Stimulated activated naive CD4-positive, alpha-beta T cell (primary cell): ENCODE measurements at regions not wholly inside any gene's neighbourhood (a gene's known extent, or its start where the extent isn't known, plus 50 kb on each side); places are given as distances from the start of the nearest gene placed in this dataset.

Source experiments
- DNase-seq, 6 experiments: peaks; one replicate each; lab custom pipeline; 2025; lab: John Stamatoyannopoulos, UW

DNA sequence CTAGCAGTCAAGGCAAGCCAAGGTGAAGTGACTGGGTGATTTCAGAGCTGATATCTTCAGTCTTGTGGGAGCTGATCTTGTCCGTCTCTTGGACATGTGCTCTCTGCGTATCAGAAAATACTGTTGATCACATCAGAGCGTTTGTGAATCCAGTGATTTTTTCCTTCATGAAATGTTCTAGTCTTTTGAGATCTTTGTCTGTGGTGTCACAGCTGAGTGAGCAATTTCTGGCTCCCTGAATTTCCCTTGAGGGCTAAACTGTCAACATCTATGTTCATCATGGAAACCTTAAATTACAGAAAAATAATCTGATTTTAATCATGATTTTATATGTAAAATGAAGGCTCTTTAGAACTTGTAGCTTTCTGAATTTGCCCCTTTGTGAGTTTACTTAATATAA lies 432.0 kb downstream of the CCDC85A start:
- no peak for DNase-seq

DNA sequence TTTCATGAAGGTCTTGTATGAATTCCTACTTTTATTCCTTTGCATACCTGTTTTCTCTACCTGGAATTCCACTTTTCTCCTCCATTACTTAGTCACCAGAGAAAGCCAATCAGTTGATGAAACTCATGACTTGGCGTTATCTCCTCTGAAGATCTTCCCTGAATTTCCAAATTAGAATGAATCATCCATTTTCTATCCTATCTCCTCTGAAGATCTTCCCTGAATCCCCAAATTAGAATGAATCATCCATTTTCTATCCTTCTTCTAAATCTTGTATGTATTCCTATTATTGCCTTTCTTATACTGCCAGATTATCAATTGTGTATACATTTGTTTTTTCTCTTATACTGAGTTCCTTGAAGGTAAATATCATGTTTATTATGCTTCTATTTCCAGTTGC lies 440.4 kb downstream of the CCDC85A start:
- DNase-seq: no peak

DNA sequence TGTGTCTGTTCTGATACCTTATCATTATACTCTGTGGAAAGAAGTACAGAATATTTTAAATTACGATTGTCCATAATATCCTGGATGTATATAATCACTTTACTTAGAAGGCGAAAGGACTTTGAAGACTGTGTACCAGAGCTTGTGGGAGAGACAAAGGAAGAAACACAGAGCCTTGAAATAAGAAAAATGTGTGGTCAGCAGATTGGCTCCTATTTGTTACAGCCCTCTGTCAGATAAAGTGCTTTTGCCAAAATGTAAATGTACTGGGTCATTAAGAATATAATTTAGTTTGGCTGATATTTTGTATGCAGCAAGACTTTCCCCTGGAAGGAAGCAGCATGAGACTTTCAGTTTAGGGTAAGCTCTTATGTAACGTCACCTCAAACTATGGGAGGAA lies 443.1 kb downstream of the CCDC85A start:
- no peak for DNase-seq

DNA sequence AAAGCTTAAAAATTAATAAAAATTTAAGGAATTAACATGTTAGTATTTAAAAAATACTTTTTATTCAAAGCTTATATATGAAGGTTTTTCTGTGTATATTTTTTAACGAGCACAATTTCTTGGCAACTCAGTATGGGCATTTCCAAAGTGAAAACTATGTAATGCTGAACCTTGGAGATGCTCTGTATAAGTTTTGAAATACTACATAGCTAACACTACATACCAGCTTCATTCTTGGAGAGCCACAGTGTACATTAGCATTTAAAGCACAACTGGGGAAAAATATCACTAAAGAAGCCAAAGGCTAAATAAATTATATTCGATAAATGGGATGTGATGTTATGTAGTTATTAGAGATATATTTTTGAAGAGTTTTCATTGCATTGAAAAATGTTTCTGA lies 446.5 kb downstream of the CCDC85A start:
- DNase-seq: no peak

GRCh38 chr2:56647997-56648396 lies 464.2 kb downstream of the CCDC85A start:
- no peak for DNase-seq

- no peak for DNase-seq
These were observed 465.0 kb downstream of the CCDC85A start for GRCh38 chr2:56648802-56649201.

- DNase-seq: no peak
These were observed 471.1 kb downstream of the CCDC85A start for GRCh38 chr2:56654936-56655335.

GRCh38 chr2:56656826-56657225 lies 473.0 kb downstream of the CCDC85A start:
- no peak for DNase-seq

- no peak for DNase-seq
These were observed 483.0 kb downstream of the CCDC85A start for GRCh38 chr2:56666777-56667176.

DNA sequence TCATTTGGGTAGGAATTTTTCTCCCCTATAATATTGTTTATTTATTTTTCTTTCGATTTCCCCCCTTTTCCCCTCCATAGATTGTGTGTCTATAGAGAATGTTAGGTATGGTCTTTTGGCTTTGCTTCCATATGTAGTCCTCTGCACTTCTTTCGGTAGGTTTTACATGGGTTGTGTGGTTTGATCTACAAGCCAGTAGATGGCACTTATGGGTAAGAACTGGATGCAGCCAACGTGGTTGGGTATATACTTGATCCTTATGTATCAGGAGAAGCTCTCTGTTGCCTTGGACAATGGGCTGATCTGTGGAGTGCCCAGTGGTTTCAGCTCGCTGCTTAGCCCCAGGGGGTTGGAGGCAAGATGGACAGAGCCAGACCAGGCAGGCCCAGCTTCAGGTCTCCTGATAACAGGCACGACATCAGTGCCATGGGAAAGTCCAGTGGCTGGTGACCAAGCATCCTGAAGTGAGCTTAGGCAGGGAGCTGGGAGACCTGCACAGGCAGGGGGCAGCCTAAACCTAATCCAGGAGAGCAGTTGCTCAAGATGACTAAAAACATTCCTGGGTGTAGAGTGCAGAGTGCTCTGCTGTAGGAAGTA lies 488.3 kb downstream of the CCDC85A start:
- DNase-seq: no peak

GRCh38 chr2:56674084-56674483 lies 490.3 kb downstream of the CCDC85A start:
- DNase-seq: no peak

- no peak for DNase-seq
These were observed 493.2 kb downstream of the CCDC85A start for GRCh38 chr2:56676966-56677365.

GRCh38 chr2:56680971-56681631 lies 497.3 kb downstream of the CCDC85A start:
- no peak for DNase-seq

DNA sequence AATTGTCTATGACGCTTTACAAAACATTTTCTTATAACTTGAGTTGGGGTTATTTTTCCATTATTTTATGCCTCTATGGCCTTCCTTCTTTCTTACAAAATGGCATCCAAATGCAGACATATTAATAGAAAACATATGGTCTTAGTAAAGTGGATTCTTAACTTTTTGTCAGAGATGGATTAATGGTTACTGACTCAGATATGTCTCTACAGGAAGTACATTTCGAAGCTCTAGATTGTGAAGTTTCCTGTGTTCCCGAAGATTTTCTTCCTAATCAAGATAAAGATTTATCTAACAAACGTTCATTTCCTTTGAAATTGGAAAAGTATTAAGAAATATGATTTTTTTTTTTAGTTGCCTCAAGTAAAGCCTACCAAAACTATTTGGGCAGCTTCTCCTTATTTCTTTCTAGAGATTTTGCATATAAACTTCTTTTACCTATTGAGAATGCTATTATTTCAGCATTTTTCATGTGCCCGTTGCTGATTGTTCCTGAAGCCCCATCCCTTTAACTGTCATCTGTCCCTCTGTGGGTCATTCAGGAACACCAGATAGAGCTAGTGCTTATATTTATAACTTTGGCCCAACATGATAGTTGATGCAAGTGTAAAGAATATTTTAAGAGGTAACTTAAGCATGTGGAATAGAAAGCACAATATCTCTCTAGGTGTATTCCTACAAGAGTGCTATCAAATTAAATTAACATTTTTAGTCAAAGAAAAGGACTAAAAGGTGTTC lies 498.0 kb downstream of the CCDC85A start:
- DNase-seq: no peak

DNA sequence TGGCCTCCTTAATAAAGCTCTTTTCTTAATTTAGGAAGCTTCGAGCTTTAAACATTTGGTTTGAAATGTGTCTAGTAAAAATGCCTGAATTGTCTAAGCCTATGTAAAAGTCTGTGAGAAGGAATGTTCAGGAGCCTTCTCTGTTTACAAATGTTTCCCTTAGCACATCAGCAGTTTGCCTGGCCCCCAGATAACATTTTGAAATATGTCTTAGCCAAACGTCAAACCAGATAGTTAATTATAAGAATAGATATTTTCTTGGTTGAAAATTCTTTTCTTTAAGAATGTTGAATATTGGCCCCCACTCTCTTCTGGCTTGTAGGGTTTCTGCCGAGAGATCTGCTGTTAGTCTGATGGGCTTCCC lies 498.6 kb downstream of the CCDC85A start:
- no peak for DNase-seq

- DNase-seq: no peak
These were observed 500.5 kb downstream of the CCDC85A start for GRCh38 chr2:56684327-56684726.

GRCh38 chr2:56685205-56685604 lies 501.4 kb downstream of the CCDC85A start:
- no peak for DNase-seq

- DNase-seq: no peak
These were observed 503.4 kb downstream of the CCDC85A start for GRCh38 chr2:56687169-56687568.

- DNase-seq: no peak
These were observed 504.9 kb downstream of the CCDC85A start for GRCh38 chr2:56688661-56689060.

DNA sequence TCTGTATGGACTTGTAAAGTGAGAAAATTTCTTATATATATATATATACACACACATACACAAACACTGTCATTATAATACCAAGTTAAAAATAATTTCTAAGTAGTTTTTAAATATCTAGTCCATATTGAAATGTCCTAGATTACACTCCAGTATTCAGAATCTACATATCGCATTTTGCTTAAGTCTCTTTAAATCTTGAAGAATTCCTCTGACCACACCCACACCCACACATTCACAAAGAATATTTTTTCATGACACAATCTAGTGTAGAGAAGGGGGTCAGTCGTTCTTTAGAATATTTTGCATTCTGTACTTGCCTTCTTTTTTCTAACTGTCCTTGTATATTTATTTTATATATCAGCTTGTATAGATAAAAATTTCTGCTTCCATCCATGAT lies 509.7 kb downstream of the CCDC85A start:
- no peak for DNase-seq

- DNase-seq: no peak
These were observed 519.2 kb downstream of the CCDC85A start for GRCh38 chr2:56703001-56703400.

GRCh38 chr2:56705713-56706112 lies 521.9 kb downstream of the CCDC85A start:
- DNase-seq: no peak

DNA sequence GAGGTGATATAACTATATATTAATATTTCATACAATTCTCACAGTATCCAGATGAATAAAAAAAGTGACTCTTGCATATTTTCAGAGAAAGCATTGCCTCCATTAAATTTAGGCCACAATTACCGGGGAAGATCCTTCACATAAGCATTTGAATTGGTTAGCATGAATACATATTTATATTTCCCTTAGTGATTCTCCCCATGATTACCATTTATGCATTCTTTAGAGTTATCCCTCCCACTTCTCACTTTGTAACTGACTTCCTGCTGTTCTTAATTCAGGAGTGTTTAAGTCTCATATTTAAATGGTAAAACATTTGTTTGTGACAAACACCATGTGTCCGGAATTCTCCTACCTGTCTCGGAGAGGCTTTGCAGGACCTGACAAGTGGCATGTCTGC lies 523.4 kb downstream of the CCDC85A start:
- no peak for DNase-seq

DNA sequence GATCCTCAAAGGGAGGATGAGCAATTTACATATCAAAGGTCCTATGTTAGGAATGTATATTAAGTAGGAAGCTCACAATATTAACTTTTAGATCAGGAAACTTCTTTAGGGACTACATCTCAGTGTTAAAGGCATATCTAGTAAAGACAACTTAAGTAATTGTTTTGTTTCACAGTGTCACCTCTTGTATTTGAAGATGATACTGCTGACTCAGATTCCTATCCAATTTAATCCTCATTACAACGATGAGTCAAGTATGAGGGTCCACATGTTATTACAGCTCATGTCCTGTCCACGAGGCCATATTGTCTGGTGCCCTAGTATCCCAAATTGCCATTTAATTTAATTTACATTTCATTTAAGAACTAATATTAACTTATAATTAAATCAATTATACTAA lies 523.9 kb downstream of the CCDC85A start:
- no peak for DNase-seq
